MM.1S (cell line): ENCODE measurements at regions not wholly inside any gene's neighbourhood (a gene's known extent, or its start where the extent isn't known, plus 50 kb on each side); places are given as distances from the start of the nearest gene placed in this dataset.

Experiments used
- EZH2 ChIP-seq: fragments of 300-600 bp; sonication (generic); optimal IDR thresholded peaks from 2 replicates; pipeline ENCODE3; 2017; ENCODE audit warnings: low read depth, mild to moderate bottlenecking, antibody characterized with exemption, low read length, mixed read lengths
- TF ChIP-seq, protein P1 (sequence below): fragments of 300-600 bp; sonication (generic); IDR thresholded peaks from 2 replicates; pipeline ENCODE4 v1.5.1; 2016; ENCODE audit warnings: antibody characterized with exemption, low read length, mixed read lengths

DNA sequence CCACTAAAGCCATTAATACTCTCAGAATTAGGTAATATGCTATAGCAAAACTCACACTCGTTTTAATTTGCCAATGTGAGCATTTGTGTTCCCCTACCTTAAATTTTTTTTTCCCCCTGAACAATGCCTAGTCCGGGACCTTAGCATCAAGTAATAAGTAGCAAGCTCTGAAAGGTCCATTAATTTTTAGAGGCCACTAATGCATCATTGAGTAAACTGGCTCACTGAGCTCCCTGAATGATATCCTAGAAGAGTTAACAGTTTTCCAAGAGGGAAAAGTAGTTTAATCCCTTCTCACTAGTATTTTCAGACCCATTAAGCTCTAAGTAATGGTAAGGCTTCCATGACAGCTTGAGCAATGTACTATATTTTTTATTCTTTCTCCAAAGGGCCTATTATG is 242.2 kb downstream of the MAT2B start:
- TF ChIP-seq, protein P1, sequence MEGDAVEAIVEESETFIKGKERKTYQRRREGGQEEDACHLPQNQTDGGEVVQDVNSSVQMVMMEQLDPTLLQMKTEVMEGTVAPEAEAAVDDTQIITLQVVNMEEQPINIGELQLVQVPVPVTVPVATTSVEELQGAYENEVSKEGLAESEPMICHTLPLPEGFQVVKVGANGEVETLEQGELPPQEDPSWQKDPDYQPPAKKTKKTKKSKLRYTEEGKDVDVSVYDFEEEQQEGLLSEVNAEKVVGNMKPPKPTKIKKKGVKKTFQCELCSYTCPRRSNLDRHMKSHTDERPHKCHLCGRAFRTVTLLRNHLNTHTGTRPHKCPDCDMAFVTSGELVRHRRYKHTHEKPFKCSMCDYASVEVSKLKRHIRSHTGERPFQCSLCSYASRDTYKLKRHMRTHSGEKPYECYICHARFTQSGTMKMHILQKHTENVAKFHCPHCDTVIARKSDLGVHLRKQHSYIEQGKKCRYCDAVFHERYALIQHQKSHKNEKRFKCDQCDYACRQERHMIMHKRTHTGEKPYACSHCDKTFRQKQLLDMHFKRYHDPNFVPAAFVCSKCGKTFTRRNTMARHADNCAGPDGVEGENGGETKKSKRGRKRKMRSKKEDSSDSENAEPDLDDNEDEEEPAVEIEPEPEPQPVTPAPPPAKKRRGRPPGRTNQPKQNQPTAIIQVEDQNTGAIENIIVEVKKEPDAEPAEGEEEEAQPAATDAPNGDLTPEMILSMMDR: no peak
- TF ChIP-seq EZH2: no peak
